ENCODE measurements at regions not wholly inside any gene's neighbourhood (a gene's known extent, or its start where the extent isn't known, plus 50 kb on each side); places are given as distances from the start of the nearest gene placed in this dataset.
A peak's percentile ranks its signal among the peaks of the same experiment; 100 is the strongest.

DNA sequence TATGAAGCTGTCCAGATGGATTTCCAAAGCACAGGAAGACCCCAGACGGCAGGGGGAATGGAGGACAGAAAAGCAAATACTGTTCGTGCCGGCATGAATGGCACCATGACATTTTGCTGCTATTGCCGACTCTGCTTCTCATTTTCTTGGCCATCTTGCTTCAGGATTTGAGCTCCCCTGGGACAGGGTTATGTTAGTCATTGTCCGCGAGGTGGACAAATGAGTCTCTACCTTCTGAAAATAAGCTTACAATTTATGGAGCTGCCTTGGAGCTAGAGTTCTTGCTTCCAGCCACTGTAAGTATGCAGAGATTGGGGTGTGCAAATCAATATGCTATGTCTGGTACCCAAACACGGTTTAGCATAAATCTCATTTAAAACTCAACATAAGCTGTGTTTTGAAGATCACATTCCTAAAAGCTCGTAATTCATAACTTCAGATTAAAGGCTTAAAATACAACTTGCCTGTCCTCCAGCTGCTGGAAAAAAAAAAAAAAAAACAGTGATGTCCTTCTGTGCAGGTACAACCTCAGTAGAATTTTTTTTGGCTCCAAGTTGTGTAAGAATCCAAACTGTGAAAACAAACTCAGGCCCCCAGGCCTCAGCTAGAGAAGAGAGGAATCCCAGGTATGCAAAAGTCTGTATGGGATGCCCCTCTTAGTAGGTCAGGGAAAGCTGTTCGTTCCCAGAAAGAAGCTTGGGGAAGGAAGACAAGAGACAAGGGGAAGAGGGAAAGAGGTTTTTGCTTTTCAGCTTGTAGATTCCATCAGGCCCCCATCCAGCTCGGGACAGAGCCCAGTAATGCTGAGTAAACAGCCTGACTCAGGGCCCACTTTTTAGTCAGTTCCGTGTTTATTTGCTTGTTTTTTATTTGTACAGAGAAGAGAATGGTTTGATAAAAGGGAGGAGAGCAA is 184.2 kb upstream of the FOXA2 start:
- H3K4me3 Mint-ChIP-seq = no peak overlapping the region
- ATAC-seq = no peak

DNA sequence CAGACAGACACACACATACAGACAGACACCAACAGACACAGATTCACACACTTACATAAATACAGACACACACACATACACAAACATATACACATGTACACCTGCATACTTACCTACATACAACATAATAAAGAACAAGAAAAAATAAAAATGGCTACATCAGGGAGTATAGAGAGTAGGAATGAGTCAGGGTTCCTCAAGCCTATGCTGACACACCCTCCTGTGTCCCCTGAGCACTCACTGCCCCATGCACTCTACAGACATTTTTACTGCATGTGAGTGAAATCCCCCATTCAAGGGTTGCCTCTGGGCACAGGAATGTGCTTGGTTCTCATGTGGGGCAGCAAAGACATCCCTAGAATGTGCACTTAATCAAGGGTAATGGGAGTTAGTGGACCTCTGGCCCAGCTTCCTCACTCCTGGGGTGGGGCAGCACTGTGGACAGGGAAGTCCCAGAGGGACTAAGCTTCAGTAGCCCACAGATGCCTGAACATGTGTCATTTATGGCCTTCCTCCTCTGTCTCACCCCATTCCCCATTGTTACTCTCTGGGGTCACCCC is 185.9 kb upstream of the FOXA2 start:
- Mint-ChIP-seq H3K9me3 (no peaks in the 10 kb centered on the region), H3K27ac (no peak overlapping the region), H3K27me3 (peaks cover 7 to 20% of the 10 kb centered on the region in 2 donors), H3K4me3 (no peak overlapping the region), H3K4me1 (ENCODE audit: low read depth in 2 of 2) (no peaks in the 10 kb centered on the region), H3K36me3 (no peaks in the 10 kb centered on the region)
- ATAC-seq = peak in 1 of 2 donors; percentile 24
- no peak for DNase-seq (ENCODE audit: low spot score)

More for the DNA sequence above, 184.2 kb upstream of the FOXA2 start:
- H3K9me3 Mint-ChIP-seq = no peaks in the 10 kb centered on the region
- H3K27me3 Mint-ChIP-seq = peaks cover 7 to 13% of the 10 kb centered on the region in 2 donors
- no peaks in the 10 kb centered on the region for H3K4me1 Mint-ChIP-seq (ENCODE audit: low read depth in 2 of 2)
- DNase-seq (ENCODE audit: low spot score) = no peak
- no peaks in the 10 kb centered on the region for H3K36me3 Mint-ChIP-seq
- no peak overlapping the region for H3K27ac Mint-ChIP-seq

GRCh38 chr20:22771706-22772105 is 187.3 kb upstream of the FOXA2 start:
- no peak for ATAC-seq
- no peak for DNase-seq (ENCODE audit: low spot score)
- no peak overlapping the region for H3K4me3 Mint-ChIP-seq
- H3K4me1 Mint-ChIP-seq (ENCODE audit: low read depth in 2 of 2) = no peaks in the 10 kb centered on the region
- H3K9me3 Mint-ChIP-seq = peaks cover 4% of the 10 kb centered on the region
- no peaks in the 10 kb centered on the region for H3K36me3 Mint-ChIP-seq
- H3K27ac Mint-ChIP-seq = no peak overlapping the region
- peaks cover 7 to 23% of the 10 kb centered on the region in 2 donors for H3K27me3 Mint-ChIP-seq

DNA sequence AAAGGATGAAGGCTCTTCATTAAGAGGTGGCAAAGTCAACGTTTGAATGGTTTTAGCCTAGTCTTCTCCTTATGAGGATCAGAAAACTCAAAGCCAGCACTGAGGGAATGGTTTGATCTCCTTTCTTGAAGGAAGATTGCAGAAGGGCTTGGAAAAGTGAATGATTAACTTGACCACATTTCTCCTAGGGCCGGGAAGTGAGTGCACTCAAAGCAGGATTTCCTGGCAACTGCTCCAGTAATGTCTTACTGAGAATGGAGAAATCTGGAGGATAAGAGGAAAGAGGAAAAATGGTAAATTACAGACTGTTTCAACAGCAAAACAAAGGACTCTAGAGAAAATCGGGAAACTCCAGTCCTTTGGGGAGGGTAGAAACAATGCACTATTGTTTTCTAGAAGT is 189.0 kb upstream of the FOXA2 start:
- ATAC-seq (no peak), DNase-seq (ENCODE audit: low spot score) (no peak)
- Mint-ChIP-seq H3K36me3 (no peaks in the 10 kb centered on the region), H3K4me1 (ENCODE audit: low read depth in 2 of 2) (no peaks in the 10 kb centered on the region), H3K27ac (no peak overlapping the region), H3K27me3 (peaks cover 7 to 23% of the 10 kb centered on the region in 2 donors), H3K4me3 (no peak overlapping the region), H3K9me3 (peaks cover 4% of the 10 kb centered on the region)

GRCh38 chr20:22775256-22775655 is 190.9 kb upstream of the FOXA2 start:
- ATAC-seq (no peak), DNase-seq (ENCODE audit: low spot score) (no peak)
- H3K27me3 Mint-ChIP-seq = peaks cover 9 to 15% of the 10 kb centered on the region in 2 donors
- H3K27ac Mint-ChIP-seq = no peak overlapping the region
- H3K4me1 Mint-ChIP-seq (ENCODE audit: low read depth in 2 of 2) = no peaks in the 10 kb centered on the region
- H3K9me3 Mint-ChIP-seq = peaks cover 4% of the 10 kb centered on the region
- H3K36me3 Mint-ChIP-seq = no peaks in the 10 kb centered on the region
- no peak overlapping the region for H3K4me3 Mint-ChIP-seq

- ATAC-seq = no peak
- H3K4me1 Mint-ChIP-seq (ENCODE audit: low read depth in 2 of 2) = no peaks in the 10 kb centered on the region
- H3K4me3 Mint-ChIP-seq = no peak overlapping the region
- H3K36me3 Mint-ChIP-seq = no peaks in the 10 kb centered on the region
- H3K27ac Mint-ChIP-seq = no peak overlapping the region
- H3K27me3 Mint-ChIP-seq = peaks cover 9 to 15% of the 10 kb centered on the region in 2 donors
- H3K9me3 Mint-ChIP-seq = peaks cover 4% of the 10 kb centered on the region
- no peak for DNase-seq (ENCODE audit: low spot score)
These were observed 191.3 kb upstream of the FOXA2 start for GRCh38 chr20:22775671-22776139.

DNA sequence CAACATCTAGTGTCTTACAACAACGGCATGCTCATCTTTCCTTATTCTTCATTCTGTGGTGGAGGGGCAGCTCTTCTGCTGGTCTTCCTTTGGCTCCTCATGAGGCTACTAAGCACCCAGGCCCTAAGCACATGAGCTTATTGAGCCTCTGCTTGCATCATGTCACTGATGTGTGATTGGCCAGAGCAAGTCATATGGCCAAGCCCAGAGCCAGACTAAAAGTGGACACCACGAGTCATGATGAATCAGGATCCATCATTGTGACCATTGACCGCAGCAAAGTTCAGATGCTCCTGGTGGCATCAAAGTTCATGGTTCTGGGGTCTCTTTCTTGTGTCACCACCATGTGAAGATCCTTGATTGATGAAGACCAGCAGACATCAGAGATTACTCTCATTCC is 192.0 kb upstream of the FOXA2 start:
- Mint-ChIP-seq H3K27ac (no peak overlapping the region), H3K27me3 (peaks cover 6 to 15% of the 10 kb centered on the region in 2 donors), H3K4me3 (no peak overlapping the region), H3K9me3 (peaks cover 4% of the 10 kb centered on the region), H3K4me1 (ENCODE audit: low read depth in 2 of 2) (no peaks in the 10 kb centered on the region), H3K36me3 (no peaks in the 10 kb centered on the region)
- no peak for ATAC-seq
- no peak for DNase-seq (ENCODE audit: low spot score)

- DNase-seq (ENCODE audit: low spot score) (no peak), ATAC-seq (peak in 1 of 2 donors; percentile 13)
- no peak overlapping the region for H3K27ac Mint-ChIP-seq
- peaks cover 2 to 7% of the 10 kb centered on the region in 2 donors for H3K27me3 Mint-ChIP-seq
- no peaks in the 10 kb centered on the region for H3K36me3 Mint-ChIP-seq
- no peak overlapping the region for H3K4me3 Mint-ChIP-seq
- H3K4me1 Mint-ChIP-seq (ENCODE audit: low read depth in 2 of 2) = no peaks in the 10 kb centered on the region
- H3K9me3 Mint-ChIP-seq = peaks cover 7% of the 10 kb centered on the region
These were observed 195.5 kb upstream of the FOXA2 start for GRCh38 chr20:22779878-22780277.

- Mint-ChIP-seq H3K27ac (no peak overlapping the region), H3K4me1 (ENCODE audit: low read depth in 2 of 2) (no peaks in the 10 kb centered on the region), H3K27me3 (peaks cover 0 to 12% of the 10 kb centered on the region in 2 donors), H3K36me3 (no peaks in the 10 kb centered on the region), H3K9me3 (peaks cover 7% of the 10 kb centered on the region), H3K4me3 (no peak overlapping the region)
- DNase-seq (ENCODE audit: low spot score) (no peak), ATAC-seq (no peak)
These were observed 197.5 kb upstream of the FOXA2 start for GRCh38 chr20:22781869-22782268.

DNA sequence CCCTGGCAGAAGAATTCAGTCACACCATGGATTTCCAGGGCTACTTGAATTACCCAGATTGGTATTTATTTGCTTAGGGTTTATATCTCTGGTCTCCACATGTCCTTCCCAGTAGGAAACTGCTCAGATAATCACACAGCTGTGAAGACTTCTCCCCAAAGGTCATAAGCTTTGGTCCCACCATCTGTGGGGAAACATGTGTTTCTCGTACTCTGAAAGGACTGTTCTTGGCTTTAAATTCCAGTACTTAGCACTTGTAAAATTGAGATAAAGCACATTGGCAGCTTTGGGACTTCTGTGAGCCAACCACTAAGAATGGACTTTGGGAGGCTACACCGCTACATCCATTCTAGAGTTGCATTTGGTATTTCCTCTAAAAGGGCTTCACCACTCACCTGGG is 205.3 kb upstream of the FOXA2 start:
- Mint-ChIP-seq H3K27me3 (peaks cover 10 to 14% of the 10 kb centered on the region in 2 donors), H3K9me3 (peaks cover 4% of the 10 kb centered on the region), H3K4me1 (ENCODE audit: low read depth in 2 of 2) (no peaks in the 10 kb centered on the region), H3K4me3 (no peak overlapping the region), H3K27ac (no peak overlapping the region), H3K36me3 (no peaks in the 10 kb centered on the region)
- no peak for ATAC-seq
- DNase-seq (ENCODE audit: low spot score) = no peak

- H3K9me3 Mint-ChIP-seq = no peaks in the 10 kb centered on the region
- no peaks in the 10 kb centered on the region for H3K4me1 Mint-ChIP-seq (ENCODE audit: low read depth in 2 of 2)
- no peak for DNase-seq (ENCODE audit: low spot score)
- peaks cover 12 to 14% of the 10 kb centered on the region in 2 donors for H3K27me3 Mint-ChIP-seq
- H3K4me3 Mint-ChIP-seq = no peak overlapping the region
- no peaks in the 10 kb centered on the region for H3K36me3 Mint-ChIP-seq
- H3K27ac Mint-ChIP-seq = no peak overlapping the region
- no peak for ATAC-seq
These were observed 207.0 kb upstream of the FOXA2 start for GRCh38 chr20:22791396-22791795.

DNA sequence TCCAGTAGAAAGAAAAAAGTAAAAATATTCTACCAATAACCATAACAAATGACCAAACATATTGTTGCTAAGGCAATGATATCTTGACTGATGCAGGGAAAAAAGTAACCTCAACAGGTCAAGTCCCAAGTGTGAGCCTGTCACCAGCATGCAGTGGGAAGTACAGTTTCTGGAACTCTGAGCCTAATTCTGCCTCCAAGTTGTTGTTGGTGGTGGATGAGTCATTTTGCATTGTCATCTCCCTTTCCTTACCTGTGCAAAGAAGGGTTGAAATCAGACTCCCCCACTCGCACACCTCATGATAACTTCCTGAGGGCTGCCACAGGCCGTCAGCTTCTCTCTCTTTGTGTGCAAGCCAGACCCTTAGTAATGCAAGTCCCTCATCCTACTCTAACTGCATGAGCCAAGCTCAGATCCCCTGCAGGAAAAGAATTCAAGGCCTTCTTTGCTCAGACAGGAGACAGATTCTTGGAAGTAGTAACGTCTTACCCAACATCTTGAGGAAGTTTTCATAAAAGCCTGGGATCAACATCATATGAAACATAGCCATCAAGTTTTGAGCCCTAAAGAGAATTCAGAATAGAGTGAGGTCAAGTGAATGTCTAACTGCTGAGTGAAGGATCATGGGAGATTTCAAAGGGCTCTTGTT is 207.6 kb upstream of the FOXA2 start:
- ATAC-seq (no peak), DNase-seq (ENCODE audit: low spot score) (no peak)
- Mint-ChIP-seq H3K4me1 (ENCODE audit: low read depth in 2 of 2) (no peaks in the 10 kb centered on the region), H3K27me3 (peaks cover 10 to 12% of the 10 kb centered on the region in 2 donors), H3K9me3 (no peaks in the 10 kb centered on the region), H3K36me3 (no peaks in the 10 kb centered on the region), H3K4me3 (no peak overlapping the region), H3K27ac (no peak overlapping the region)

DNA sequence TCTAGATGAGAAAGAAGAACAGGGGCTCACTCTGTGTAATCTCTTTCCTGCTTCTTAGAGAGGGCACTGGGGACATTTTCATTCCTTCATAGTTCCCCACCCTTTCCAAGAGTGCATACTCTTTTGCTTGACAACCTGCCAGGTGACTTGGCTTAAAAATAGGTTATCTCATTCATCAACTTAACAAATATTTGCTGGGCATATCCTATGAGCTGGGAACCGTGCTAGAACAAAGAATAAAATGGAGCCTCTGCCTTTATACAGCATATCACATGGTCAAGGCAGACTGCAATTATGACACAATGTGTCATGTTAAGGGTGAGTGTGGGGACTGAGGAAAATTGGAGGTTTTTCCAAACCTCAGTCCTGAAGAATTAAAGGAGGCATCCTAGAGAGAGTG is 209.8 kb upstream of the FOXA2 start:
- no peak for ATAC-seq
- Mint-ChIP-seq H3K36me3 (no peaks in the 10 kb centered on the region), H3K27me3 (peaks cover 10 to 18% of the 10 kb centered on the region in 2 donors), H3K9me3 (no peaks in the 10 kb centered on the region), H3K4me1 (ENCODE audit: low read depth in 2 of 2) (no peaks in the 10 kb centered on the region), H3K4me3 (no peak overlapping the region), H3K27ac (no peak overlapping the region)
- DNase-seq (ENCODE audit: low spot score) = no peak

GRCh38 chr20:22795433-22795832 is 211.1 kb upstream of the FOXA2 start:
- no peaks in the 10 kb centered on the region for H3K4me1 Mint-ChIP-seq (ENCODE audit: low read depth in 2 of 2)

More at GRCh38 chr20:22795433-22795832, 211.1 kb upstream of the FOXA2 start:
- Mint-ChIP-seq H3K4me3 (no peak overlapping the region), H3K27me3 (peaks cover 10 to 18% of the 10 kb centered on the region in 2 donors), H3K27ac (no peak overlapping the region), H3K36me3 (no peaks in the 10 kb centered on the region), H3K9me3 (no peaks in the 10 kb centered on the region)
- DNase-seq (ENCODE audit: low spot score) (no peak), ATAC-seq (no peak)

Data from natural killer cell treated with Interleukin-12 subunit alpha and Interleukin-12 subunit beta and Interleukin-15 and Interleukin-18, amount 100 ng/mL, for 72 hours (primary cell).